Left lung (tissue), 4 donors: ENCODE measurements at regions not wholly inside any gene's neighbourhood (a gene's known extent, or its start where the extent isn't known, plus 50 kb on each side); places are given as distances from the start of the nearest gene placed in this dataset.

Source experiments
- ATAC-seq: fragments of 200-7000 bp; cut with Tn5 transposase; one replicate; pipeline ENCODE4 v1.9.1; 2020; ENCODE audit warnings: moderate library complexity
- DNase-seq, 4 donors: peaks; one replicate each; pipeline ENCODE4 v3.0.0-alpha.2; 2013 to 2020
- H3K27ac ChIP-seq, 2 donors: fragments of 200-600 bp; sonication (generic) in 1 of 2; one replicate each; pipeline versions ENCODE4 v1.5.0 to v1.8.0; 2020 to 2021
- H3K27me3 ChIP-seq, 2 donors: fragments of 200-600 bp; sonication (generic) in 1 of 2; one replicate each; pipeline versions ENCODE4 v1.5.0 to v1.8.0; 2020 to 2021
- H3K36me3 ChIP-seq, 2 donors: fragments of 200-600 bp; sonication (generic) in 1 of 2; one replicate each; pipeline versions ENCODE4 v1.5.0 to v1.8.0; 2020 to 2021
- H3K4me1 ChIP-seq, 2 donors: fragments of 200-600 bp; one replicate each; pipeline ENCODE4 v1.8.0; 2021
- H3K4me3 ChIP-seq, 2 donors: fragments of 200-600 bp; sonication (generic) in 1 of 2; one replicate each; pipeline versions ENCODE4 v1.5.0 to v1.8.0; 2020 to 2021; ENCODE audit warnings: mild to moderate bottlenecking in 1 of 2
- H3K9me3 ChIP-seq, 2 donors: fragments of 200-600 bp; sonication (generic) in 1 of 2; one replicate each; pipeline versions ENCODE4 v1.5.0 to v1.8.0; 2020 to 2021
- intact Hi-C, 2 donors: fragments of 100-400 bp; cut with DNase I; formaldehyde crosslinking; loops; one replicate each; pipeline versions ENCODE4 v1.11.2 to v1.14.2; 2022
- TF ChIP-seq, protein P1 (sequence below), 2 donors: fragments of 200-600 bp; sonication (generic) in 1 of 2; IDR thresholded peaks; one replicate each; pipeline versions ENCODE4 v1.5.0 to v1.8.0; 2021; ENCODE audit warnings: antibody characterized with exemption in 2 of 2
- donor health status: DM: no; HTN: yes; CAD: no.
- donor health status: DM: no; HTN: no; CAD: no.

DNA sequence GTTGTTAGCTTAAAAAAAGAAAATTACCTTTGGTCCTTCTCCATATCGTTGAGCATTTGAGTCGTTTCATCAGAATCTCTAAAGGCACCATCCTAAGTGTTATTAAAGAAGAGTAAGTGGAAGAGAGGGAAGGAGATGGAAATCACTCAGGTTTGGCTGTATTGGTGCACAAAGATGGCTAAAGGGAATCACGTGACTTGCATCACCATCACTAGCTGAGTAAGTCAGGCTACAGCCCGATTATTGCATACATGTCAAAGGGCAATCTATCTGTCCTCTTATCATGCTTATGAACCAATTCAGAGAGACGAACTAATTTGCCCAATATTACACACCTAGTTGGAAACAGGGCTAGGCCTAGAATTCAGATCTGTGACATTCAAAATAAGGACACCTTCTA is 137.6 kb downstream of the CMPK2 start:
- TF ChIP-seq, protein P1, sequence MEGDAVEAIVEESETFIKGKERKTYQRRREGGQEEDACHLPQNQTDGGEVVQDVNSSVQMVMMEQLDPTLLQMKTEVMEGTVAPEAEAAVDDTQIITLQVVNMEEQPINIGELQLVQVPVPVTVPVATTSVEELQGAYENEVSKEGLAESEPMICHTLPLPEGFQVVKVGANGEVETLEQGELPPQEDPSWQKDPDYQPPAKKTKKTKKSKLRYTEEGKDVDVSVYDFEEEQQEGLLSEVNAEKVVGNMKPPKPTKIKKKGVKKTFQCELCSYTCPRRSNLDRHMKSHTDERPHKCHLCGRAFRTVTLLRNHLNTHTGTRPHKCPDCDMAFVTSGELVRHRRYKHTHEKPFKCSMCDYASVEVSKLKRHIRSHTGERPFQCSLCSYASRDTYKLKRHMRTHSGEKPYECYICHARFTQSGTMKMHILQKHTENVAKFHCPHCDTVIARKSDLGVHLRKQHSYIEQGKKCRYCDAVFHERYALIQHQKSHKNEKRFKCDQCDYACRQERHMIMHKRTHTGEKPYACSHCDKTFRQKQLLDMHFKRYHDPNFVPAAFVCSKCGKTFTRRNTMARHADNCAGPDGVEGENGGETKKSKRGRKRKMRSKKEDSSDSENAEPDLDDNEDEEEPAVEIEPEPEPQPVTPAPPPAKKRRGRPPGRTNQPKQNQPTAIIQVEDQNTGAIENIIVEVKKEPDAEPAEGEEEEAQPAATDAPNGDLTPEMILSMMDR (IDR thresholded peaks at IDR 0.05) = no peak
- DNase-seq (no peak), ATAC-seq (no peak)
- no peak overlapping the region for H3K27ac ChIP-seq
- H3K4me1 ChIP-seq = no peaks in the 10 kb centered on the region
- H3K27me3 ChIP-seq = no peaks in the 10 kb centered on the region
- no peaks in the 10 kb centered on the region for H3K9me3 ChIP-seq
- no peaks in the 10 kb centered on the region for H3K36me3 ChIP-seq
- intact Hi-C loops = no loop called here
- no peak overlapping the region for H3K4me3 ChIP-seq

- intact Hi-C loops = no loop called here
- no peak for DNase-seq
- H3K27me3 ChIP-seq = no peaks in the 10 kb centered on the region
- TF ChIP-seq, protein P1 (IDR thresholded peaks at IDR 0.05) = no peak
- no peak overlapping the region for H3K4me3 ChIP-seq
- no peak overlapping the region for H3K27ac ChIP-seq
- no peaks in the 10 kb centered on the region for H3K9me3 ChIP-seq
- no peak for ATAC-seq
- H3K36me3 ChIP-seq = no peaks in the 10 kb centered on the region
- H3K4me1 ChIP-seq = no peaks in the 10 kb centered on the region
These were observed 135.7 kb downstream of the CMPK2 start for GRCh38 chr2:6730003-6730402.

DNA sequence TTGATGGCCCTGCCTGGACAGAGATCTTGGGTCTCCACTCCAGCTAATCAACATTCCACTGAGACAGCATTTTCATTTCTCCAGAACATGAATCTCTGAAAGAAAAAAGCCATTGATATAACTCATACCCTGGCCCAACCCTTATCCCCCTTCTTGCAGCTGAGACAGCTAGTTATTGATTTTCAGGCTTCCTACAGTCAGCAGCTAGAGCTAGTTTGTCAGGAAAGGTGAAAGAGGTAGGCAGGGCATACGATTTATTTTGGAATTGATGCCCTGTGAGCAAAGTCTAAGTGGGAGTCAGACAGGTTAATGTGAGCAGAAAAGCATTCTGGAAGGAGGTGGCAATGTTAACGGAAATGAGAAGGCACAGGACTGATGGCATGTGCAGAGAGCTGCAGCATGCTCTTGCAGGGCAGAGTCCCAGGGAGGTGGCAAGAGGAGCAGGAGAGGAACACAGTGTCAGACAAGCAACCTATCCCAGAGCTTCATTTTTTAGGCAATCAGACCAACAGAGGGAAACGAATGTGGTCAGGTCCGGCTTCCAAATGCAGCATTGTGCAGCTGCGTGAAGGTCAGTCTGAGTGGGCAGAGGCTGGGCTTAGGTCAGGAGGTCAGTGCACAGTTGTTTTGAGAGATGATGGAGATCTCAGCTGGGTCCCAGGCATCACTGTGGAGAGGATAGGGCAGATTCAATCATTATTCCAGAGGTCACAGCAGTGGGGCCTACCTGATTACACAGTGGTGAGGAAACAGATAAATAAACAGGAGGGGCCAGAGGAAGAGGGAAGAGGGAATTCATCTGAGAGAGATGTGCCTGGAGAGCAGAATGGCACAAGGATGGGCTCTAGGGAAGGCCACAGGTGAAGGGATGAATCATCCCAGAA is 134.8 kb downstream of the CMPK2 start:
- H3K9me3 ChIP-seq = no peaks in the 10 kb centered on the region
- H3K4me3 ChIP-seq = no peak overlapping the region
- ATAC-seq = no peak
- TF ChIP-seq, protein P1 (IDR thresholded peaks at IDR 0.05) = no peak
- intact Hi-C loops = no loop called here
- no peaks in the 10 kb centered on the region for H3K36me3 ChIP-seq
- H3K27ac ChIP-seq = no peak overlapping the region
- DNase-seq = no peak
- H3K27me3 ChIP-seq = no peaks in the 10 kb centered on the region
- H3K4me1 ChIP-seq = no peaks in the 10 kb centered on the region

- Histone ChIP-seq H3K9me3 (no peaks in the 10 kb centered on the region), H3K4me3 (no peak overlapping the region), H3K36me3 (no peaks in the 10 kb centered on the region), H3K27me3 (no peaks in the 10 kb centered on the region), H3K27ac (no peak overlapping the region), H3K4me1 (no peaks in the 10 kb centered on the region)
- intact Hi-C loops = no loop called here
- ATAC-seq = no peak
- no peak for DNase-seq
- TF ChIP-seq, protein P1 (IDR thresholded peaks at IDR 0.05) = no peak
These were observed 126.2 kb downstream of the CMPK2 start for GRCh38 chr2:6739547-6739946.

DNA sequence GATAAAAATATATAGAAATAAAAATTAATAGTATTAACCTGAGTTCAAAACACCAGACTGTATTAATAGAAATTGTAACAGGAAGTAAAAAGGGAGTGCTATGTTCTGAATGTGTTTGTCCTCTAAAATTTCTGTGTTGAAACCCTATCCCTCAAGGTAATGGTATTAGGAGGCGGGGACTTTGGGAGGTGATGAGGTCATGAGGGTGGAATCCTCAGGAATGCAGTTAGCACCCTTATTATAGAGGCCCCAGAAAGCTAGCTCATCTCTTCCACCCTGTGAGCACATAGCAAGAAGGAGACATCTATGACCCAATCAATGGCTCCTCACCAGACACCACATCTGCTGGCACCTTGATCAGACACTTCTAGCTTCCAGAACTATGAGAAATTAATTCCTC is 124.5 kb downstream of the CMPK2 start:
- H3K4me1 ChIP-seq = no peaks in the 10 kb centered on the region
- no peak for DNase-seq
- no peak overlapping the region for H3K4me3 ChIP-seq
- no peaks in the 10 kb centered on the region for H3K9me3 ChIP-seq
- H3K27ac ChIP-seq = no peak overlapping the region
- ATAC-seq = no peak
- H3K36me3 ChIP-seq = no peaks in the 10 kb centered on the region
- intact Hi-C loops = no loop called here
- no peaks in the 10 kb centered on the region for H3K27me3 ChIP-seq
- TF ChIP-seq, protein P1 (IDR thresholded peaks at IDR 0.05) = no peak
